Stomach (tissue), 8 donors: ENCODE measurements at regions not wholly inside any gene's neighbourhood (a gene's known extent, or its start where the extent isn't known, plus 50 kb on each side); places are given as distances from the start of the nearest gene placed in this dataset.

Experiments used
- DNase-seq, 2 donors: peaks; one replicate each; pipeline versions ENCODE4 v3.0.0 to v3.0.0-alpha.2; 2013 to 2019
- H3K27ac ChIP-seq, 5 donors: fragments of 200-600 bp in 4 of 5; sonication (generic) in 4 of 5; one replicate each; pipeline ENCODE4 v1.5.1; 2013 to 2019; ENCODE audit warnings: mild to moderate bottlenecking in 1 of 5, moderate library complexity in 1 of 5
- H3K27me3 ChIP-seq, 3 donors: fragments of 200-600 bp; sonication (generic); one replicate each; pipeline ENCODE4 v1.5.1; 2017 to 2019; ENCODE audit warnings: mixed run types in 1 of 3
- H3K36me3 ChIP-seq, 4 donors: fragments of 200-600 bp; sonication (generic); 1 replicate in 3 of 4; 2 replicates in 1 of 4; pipeline ENCODE4 v1.5.1; 2016 to 2019
- H3K4me1 ChIP-seq, 4 donors: fragments of 200-600 bp; sonication (generic); one replicate each; pipeline ENCODE4 v1.5.1; 2016 to 2019
- H3K4me3 ChIP-seq, 4 donors: fragments of 200-600 bp; sonication (generic) in 3 of 4; one replicate each; pipeline ENCODE4 v1.5.1; 2016 to 2019; ENCODE audit warnings: mild to moderate bottlenecking in 1 of 4
- H3K9me3 ChIP-seq, 4 donors: fragments of 200-600 bp; sonication (generic); one replicate each; pipeline ENCODE4 v1.5.1; 2016 to 2019
- CTCF ChIP-seq, 7 experiments: fragments of 450-650 bp in 4 of 7; fragments of 200-600 bp in 3 of 7; sonication (generic) in 3 of 7; IDR thresholded peaks; one replicate each; pipeline ENCODE4 v1.5.1; 2016 to 2019; ENCODE audit warnings: antibody characterized with exemption in 7 of 7, control low read depth in 2 of 7, mild to moderate bottlenecking in 1 of 7
- EP300 ChIP-seq: sonication (generic); formaldehyde crosslinking; IDR thresholded peaks from one replicate; pipeline ENCODE4 v1.6.1; 2017; ENCODE audit warnings: antibody characterized with exemption
- POLR2A ChIP-seq, 4 donors: fragments of 450-650 bp; IDR thresholded peaks; one replicate each; pipeline ENCODE4 v1.6.1; 2016; ENCODE audit warnings: antibody characterized with exemption in 4 of 4, control low read depth in 2 of 4, mild to moderate bottlenecking in 1 of 4, moderate library complexity in 1 of 4
- POLR2AphosphoS5 ChIP-seq, 3 donors: sonication (generic); formaldehyde crosslinking; IDR thresholded peaks; one replicate each; pipeline ENCODE4 v1.6.1; 2016; ENCODE audit warnings: antibody characterized with exemption in 3 of 3
- WGBS, 5 donors: extraction: QIAGEN DNeasy Blood & Tissue Kit in 3 of 5; methylation state at CpG; one replicate each; pipeline versions ENCODE4 v1.1.5 to v1.1.7; 2013 to 2018; 5-methylcytosine and 5-hydroxymethylcytosine counted together
- intact Hi-C: fragments of 100-400 bp; cut with DNase I; formaldehyde crosslinking; loops from one replicate; pipeline ENCODE4 v1.15.1; 2023; ENCODE audit warnings: low total_unique reads
- donor health status: healthy with polysubstance abuse.
- donor health status: Bipolar disorder and iron deficiency.
- donor health status: healthy.

GRCh38 chr2:81839780-81840179 lies 1535.2 kb upstream of the LRRTM1 start:
- intact Hi-C loops = no loop called here
- H3K27ac ChIP-seq = no peak overlapping the region
- TF ChIP-seq CTCF (IDR thresholded peaks at IDR 0.05) = no peak
- no peak for TF ChIP-seq POLR2A (IDR thresholded peaks at IDR 0.05)
- no peak for TF ChIP-seq POLR2AphosphoS5 (IDR thresholded peaks at IDR 0.05)
- TF ChIP-seq EP300 = no peak
- 22 to 60% (median 43%) methylated on average over 2 of the region's 2 CpGs for WGBS, 5 donors
- H3K4me1 ChIP-seq = no peaks in the 10 kb centered on the region
- H3K9me3 ChIP-seq = no peaks in the 10 kb centered on the region
- H3K36me3 ChIP-seq = no peaks in the 10 kb centered on the region
- no peaks in the 10 kb centered on the region for H3K27me3 ChIP-seq
- no peak overlapping the region for H3K4me3 ChIP-seq
- no peak for DNase-seq

DNA sequence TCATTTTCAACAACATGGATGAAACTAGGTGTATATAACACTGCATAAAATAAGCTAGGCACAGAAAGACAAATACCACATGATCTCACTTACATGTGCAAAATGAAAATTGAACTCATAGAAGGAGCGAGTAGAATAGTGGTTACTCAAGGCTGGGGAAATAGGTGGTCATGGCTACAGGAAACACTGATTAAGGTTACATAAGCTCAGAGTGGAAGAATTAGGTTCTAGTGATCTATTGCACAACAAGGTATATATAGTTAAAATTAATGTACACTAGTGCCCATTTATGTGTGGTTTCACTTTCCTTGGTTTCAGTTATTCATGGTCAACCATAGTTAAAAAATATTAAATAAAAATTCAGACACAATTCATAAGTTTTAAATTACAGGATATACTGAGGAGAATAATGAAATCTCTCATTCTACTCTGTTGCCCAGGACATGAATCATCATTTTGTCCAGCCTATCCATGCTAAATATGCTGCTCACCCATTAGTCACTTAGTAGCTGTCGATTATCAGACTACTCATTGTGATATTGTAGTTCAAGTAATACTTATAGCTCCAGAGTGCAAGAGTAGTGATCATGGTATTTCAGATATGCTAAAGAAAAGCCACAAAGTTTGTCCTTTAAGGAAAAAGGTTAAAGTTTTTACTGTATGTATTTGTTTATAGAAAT lies 1530.9 kb upstream of the LRRTM1 start:
- 82 to 87% (median 84%) methylated on average over 2 of the region's 2 CpGs for WGBS, 5 donors
- Histone ChIP-seq H3K36me3 (no peaks in the 10 kb centered on the region), H3K4me1 (no peaks in the 10 kb centered on the region), H3K4me3 (no peak overlapping the region), H3K9me3 (peaks cover 0 to 27% (median 9%) of the 10 kb centered on the region in 4 donors), H3K27ac (no peak overlapping the region), H3K27me3 (no peaks in the 10 kb centered on the region)
- DNase-seq = no peak
- intact Hi-C loops = no loop called here
- TF ChIP-seq POLR2AphosphoS5 (IDR thresholded peaks at IDR 0.05) = no peak
- TF ChIP-seq POLR2A (IDR thresholded peaks at IDR 0.05) = no peak
- TF ChIP-seq CTCF (IDR thresholded peaks at IDR 0.05) = no peak
- TF ChIP-seq EP300 = no peak

DNA sequence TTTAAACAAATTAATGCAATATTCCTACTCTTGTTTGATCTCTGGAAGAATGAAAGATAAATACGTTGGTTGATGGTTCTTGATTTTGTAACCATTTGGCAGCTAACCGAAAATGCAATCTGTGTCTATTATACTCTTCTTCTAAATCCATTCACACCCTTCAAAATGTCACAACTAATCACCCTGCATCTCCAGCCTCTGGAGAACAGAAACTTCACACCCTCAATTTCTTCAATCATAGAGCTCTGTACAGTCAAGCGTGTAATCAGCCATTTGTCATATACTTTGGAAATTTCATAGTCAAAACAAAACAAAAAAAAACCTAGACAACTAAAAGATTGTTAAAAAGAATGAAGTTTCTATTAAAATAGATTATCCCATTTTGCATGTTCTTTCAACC lies 1482.3 kb upstream of the LRRTM1 start:
- no peaks in the 10 kb centered on the region for H3K4me1 ChIP-seq
- no peak for DNase-seq
- 65 to 78% (median 75%) methylated on average over 3 of the region's 3 CpGs for WGBS, 5 donors
- intact Hi-C loops = no loop called here
- no peaks in the 10 kb centered on the region for H3K27me3 ChIP-seq
- H3K4me3 ChIP-seq = no peak overlapping the region
- TF ChIP-seq EP300 (no peak), POLR2AphosphoS5 (IDR thresholded peaks at IDR 0.05) (no peak), POLR2A (IDR thresholded peaks at IDR 0.05) (no peak), CTCF (IDR thresholded peaks at IDR 0.05) (no peak)
- peaks cover 0 to 4% (median 0%) of the 10 kb centered on the region in 4 donors for H3K9me3 ChIP-seq
- no peak overlapping the region for H3K27ac ChIP-seq
- H3K36me3 ChIP-seq = no peaks in the 10 kb centered on the region

DNA sequence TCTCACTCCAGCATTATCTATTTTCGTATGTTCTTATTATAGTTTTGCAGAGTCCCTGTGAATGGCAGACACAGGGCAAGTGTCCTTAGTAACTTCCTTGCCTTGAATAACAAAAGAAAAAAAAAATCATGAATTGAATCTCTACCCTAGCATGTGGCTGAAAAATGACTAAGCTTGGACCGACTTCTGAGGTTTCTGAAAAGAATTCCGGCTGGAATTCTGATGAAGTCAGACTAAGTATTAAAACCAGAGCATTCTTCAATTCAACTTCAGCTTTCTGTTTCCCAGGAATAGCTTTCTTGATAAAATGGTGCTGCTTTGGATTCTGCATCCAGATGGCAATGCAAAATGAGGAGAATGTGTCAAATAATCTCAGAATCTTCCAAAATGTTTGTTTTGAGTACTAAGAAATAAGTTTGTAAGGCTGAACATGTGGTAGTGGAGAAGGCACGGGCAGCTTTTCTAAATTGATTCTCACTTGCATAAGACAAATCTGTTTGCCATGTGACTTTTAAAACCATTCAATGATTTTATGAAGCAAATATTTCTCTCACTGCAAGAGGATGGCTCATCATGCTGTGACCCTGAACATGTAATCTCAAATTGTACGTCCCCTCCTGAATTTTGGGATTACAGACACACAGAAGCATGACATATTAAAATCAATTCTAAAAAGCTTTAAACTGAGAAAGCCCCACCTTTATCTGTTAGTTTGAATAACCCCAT lies 1462.8 kb upstream of the LRRTM1 start:
- 67 to 84% (median 80%) methylated on average over 5 of the region's 5 CpGs for WGBS, 5 donors
- Histone ChIP-seq H3K4me3 (no peak overlapping the region), H3K4me1 (no peaks in the 10 kb centered on the region), H3K9me3 (no peaks in the 10 kb centered on the region), H3K27ac (no peak overlapping the region), H3K36me3 (no peaks in the 10 kb centered on the region), H3K27me3 (no peaks in the 10 kb centered on the region)
- intact Hi-C loops = no loop called here
- TF ChIP-seq EP300 = no peak
- no peak for TF ChIP-seq POLR2AphosphoS5 (IDR thresholded peaks at IDR 0.05)
- TF ChIP-seq POLR2A (IDR thresholded peaks at IDR 0.05) = no peak
- TF ChIP-seq CTCF (IDR thresholded peaks at IDR 0.05) = no peak
- DNase-seq = peak in 1 of 2 donors; percentile 6
